AG09309 (cell line): ENCODE measurements at regions not wholly inside any gene's neighbourhood (a gene's known extent, or its start where the extent isn't known, plus 50 kb on each side); places are given as distances from the start of the nearest gene placed in this dataset.

Experiments
- DNase-seq: peaks from one replicate; pipeline ENCODE4 v3.0.0-alpha.2; 2010; ENCODE audit warnings: low read depth
- H3K4me3 ChIP-seq: 2 replicates; pipeline ENCODE4 v1.5.1; 2011; ENCODE audit warnings: mild to moderate bottlenecking, low read depth, low read length, moderate library complexity; ENCODE audit not compliant: control insufficient read depth
- CTCF ChIP-seq: IDR thresholded peaks from 2 replicates; pipeline ENCODE4 v1.5.1; 2011; ENCODE audit warnings: mild to moderate bottlenecking, low read depth, low read length, inconsistent platforms; ENCODE audit not compliant: insufficient read depth, control insufficient read depth; ENCODE audit errors: missing control alignments

DNA sequence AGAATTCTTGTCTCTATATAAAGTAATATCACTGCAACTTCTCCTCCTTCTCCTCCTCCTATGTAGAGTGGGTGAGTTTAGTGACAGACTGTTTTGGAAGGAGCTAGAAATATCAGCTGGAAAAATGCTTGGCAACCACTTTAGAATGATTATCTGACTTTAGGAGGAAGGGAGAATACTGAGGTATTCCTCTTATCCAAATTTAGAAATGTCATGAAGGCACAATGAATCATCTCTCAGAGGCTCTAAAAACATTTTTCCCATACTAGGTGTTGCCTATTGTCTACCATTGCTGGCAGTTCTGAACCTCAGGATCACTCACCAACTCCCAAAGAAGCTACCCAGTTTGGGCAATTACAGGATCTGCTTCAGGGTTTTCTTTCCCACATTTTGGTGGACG is 306.6 kb upstream of the ATP2B1 start:
- DNase-seq, result no peak

GRCh38 chr12:90013409-90013808 is 304.8 kb upstream of the ATP2B1 start:
- H3K4me3 ChIP-seq, result no peak overlapping the region
- peak; percentile 40 for TF ChIP-seq CTCF
- no peak for DNase-seq

More for the DNA sequence above, 306.6 kb upstream of the ATP2B1 start:
- TF ChIP-seq CTCF, result no peak
- no peak overlapping the region for H3K4me3 ChIP-seq

GRCh38 chr12:90010089-90010488 is 301.5 kb upstream of the ATP2B1 start:
- no peak for TF ChIP-seq CTCF
- no peak overlapping the region for H3K4me3 ChIP-seq
- DNase-seq, result no peak

DNA sequence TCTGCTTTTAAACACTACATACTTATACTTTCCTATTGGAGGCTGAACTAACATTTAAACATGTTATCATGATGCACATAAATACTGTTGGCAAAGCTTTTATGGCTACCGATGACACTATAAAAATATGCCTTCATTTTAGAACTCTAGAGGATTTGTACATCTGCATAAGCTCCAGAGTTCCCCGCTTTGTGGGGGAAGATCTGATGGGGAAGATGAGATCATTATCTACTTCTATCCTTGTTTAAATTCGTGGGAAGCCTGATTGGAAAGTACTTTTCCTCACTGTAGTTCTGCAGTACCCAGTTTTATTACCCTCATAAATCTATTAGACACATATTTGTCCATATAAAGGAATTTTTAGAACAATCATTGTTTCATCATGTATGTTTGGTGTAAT is 299.6 kb upstream of the ATP2B1 start:
- DNase-seq, result no peak
- no peak for TF ChIP-seq CTCF

GRCh38 chr12:90004319-90005074 is 295.9 kb upstream of the ATP2B1 start:
- TF ChIP-seq CTCF, result no peak
- no peak for DNase-seq
- no peak overlapping the region for H3K4me3 ChIP-seq

More for the DNA sequence above, 299.6 kb upstream of the ATP2B1 start:
- no peak overlapping the region for H3K4me3 ChIP-seq

GRCh38 chr12:90003688-90004087 is 295.1 kb upstream of the ATP2B1 start:
- H3K4me3 ChIP-seq, result no peak overlapping the region
- TF ChIP-seq CTCF, result no peak
- DNase-seq, result no peak
